Nephron (organoid): ENCODE measurements at regions not wholly inside any gene's neighbourhood (a gene's known extent, or its start where the extent isn't known, plus 50 kb on each side); places are given as distances from the start of the nearest gene placed in this dataset.

ENCODE experiments used
- H3K27ac Mint-ChIP-seq, 3 experiments: 2 replicates each; pipeline ENCODE4 v1.8.0; 2020; ENCODE audit warnings: mixed read lengths in 3 of 3, mild to moderate bottlenecking in 2 of 3, moderate library complexity in 1 of 3
- H3K27me3 Mint-ChIP-seq: 2 replicates; pipeline ENCODE4 v1.8.0; 2021; ENCODE audit warnings: low read depth, mild to moderate bottlenecking, moderate library complexity, mixed read lengths
- H3K36me3 Mint-ChIP-seq: 2 replicates; pipeline ENCODE4 v1.8.0; 2020; ENCODE audit warnings: low read depth, mixed read lengths
- H3K4me1 Mint-ChIP-seq: 2 replicates; pipeline ENCODE4 v1.8.0; 2020; ENCODE audit warnings: mixed read lengths
- H3K4me3 Mint-ChIP-seq, 3 experiments: 2 replicates each; pipeline ENCODE4 v1.8.0; 2020; ENCODE audit warnings: mild to moderate bottlenecking in 3 of 3, mixed read lengths in 3 of 3, moderate library complexity in 2 of 3
- H3K9me3 Mint-ChIP-seq: 2 replicates; pipeline ENCODE4 v1.8.0; 2020; ENCODE audit warnings: mixed read lengths
- TF ChIP-seq, protein P1 (sequence below), 3 experiments: fragments of 200-600 bp; sonication (generic); IDR thresholded peaks; one replicate each; pipeline ENCODE4 v1.5.0; 2021; ENCODE audit warnings: antibody characterized with exemption in 3 of 3; ENCODE audit not compliant: unreplicated experiment in 3 of 3

GRCh38 chr17:73785958-73786743, 141.9 kb upstream of the SDK2 start:
- Mint-ChIP-seq H3K27ac (peak overlapping the region in 2 of 3 experiments; percentile 54 to 62), H3K36me3 (peaks cover 4% of the 10 kb centered on the region), H3K4me1 (peaks cover 39% of the 10 kb centered on the region), H3K4me3 (peak overlapping the region in 1 of 3 experiments; percentile 58), H3K27me3 (peaks cover 83% of the 10 kb centered on the region), H3K9me3 (peaks cover 3% of the 10 kb centered on the region)
- TF ChIP-seq, protein P1, sequence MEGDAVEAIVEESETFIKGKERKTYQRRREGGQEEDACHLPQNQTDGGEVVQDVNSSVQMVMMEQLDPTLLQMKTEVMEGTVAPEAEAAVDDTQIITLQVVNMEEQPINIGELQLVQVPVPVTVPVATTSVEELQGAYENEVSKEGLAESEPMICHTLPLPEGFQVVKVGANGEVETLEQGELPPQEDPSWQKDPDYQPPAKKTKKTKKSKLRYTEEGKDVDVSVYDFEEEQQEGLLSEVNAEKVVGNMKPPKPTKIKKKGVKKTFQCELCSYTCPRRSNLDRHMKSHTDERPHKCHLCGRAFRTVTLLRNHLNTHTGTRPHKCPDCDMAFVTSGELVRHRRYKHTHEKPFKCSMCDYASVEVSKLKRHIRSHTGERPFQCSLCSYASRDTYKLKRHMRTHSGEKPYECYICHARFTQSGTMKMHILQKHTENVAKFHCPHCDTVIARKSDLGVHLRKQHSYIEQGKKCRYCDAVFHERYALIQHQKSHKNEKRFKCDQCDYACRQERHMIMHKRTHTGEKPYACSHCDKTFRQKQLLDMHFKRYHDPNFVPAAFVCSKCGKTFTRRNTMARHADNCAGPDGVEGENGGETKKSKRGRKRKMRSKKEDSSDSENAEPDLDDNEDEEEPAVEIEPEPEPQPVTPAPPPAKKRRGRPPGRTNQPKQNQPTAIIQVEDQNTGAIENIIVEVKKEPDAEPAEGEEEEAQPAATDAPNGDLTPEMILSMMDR (IDR thresholded peaks at IDR 0.05; ENCODE audit: unreplicated experiment in 3 of 3), result no peak

DNA sequence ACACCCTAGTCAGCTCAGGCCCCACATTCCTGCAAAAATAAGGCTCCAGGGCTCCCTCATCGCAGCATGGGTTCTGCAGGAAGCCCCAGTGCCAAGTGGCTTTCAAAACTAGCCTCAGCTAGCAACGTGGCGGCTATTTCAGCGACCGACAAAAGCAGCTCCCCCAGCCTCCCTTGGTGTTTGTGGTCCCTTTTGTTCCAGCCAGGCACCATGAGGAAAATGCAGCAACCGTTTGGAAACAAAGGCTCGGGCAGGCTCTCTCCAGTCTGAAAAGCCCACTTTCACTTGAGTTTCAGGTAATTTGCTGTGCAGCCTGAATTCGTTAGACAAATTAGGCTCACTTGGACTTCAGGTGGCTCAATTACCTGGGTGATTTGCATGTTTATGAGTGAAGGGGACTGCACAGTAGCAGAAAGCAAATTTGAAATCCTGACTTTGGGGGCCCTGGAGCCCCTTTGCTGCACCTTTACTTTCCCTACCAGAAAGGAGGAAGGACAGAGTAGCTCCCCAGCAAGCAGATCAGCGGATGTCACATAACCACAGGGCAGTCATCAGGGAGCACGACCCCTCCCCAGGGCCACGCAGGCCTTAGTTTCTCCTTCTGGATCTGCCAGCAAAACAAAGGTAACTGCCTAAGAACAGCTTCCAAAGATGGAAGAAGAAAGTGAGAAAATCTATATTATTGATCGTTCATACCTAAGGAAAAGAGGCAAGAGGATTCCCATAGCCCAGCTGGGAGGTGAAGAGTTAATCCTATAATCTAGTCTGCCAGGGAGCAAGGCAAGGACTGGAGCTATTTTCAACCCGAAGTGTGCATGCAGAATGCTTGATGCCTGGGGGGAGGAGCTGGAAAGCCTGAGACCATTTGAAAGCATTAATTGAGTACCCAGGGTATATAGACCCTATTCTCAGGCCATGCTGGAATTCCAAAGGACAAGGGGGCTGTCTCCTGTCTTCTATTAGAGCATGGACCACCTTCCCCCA, 143.1 kb upstream of the SDK2 start:
- peak overlapping the region in 1 of 3 experiments; percentile 19 for H3K4me3 Mint-ChIP-seq
- no peak overlapping the region for H3K27ac Mint-ChIP-seq
- H3K9me3 Mint-ChIP-seq, result peaks cover 3% of the 10 kb centered on the region
- H3K36me3 Mint-ChIP-seq, result peaks cover 4% of the 10 kb centered on the region
- H3K27me3 Mint-ChIP-seq, result peaks cover 90% of the 10 kb centered on the region
- TF ChIP-seq, protein P1 (IDR thresholded peaks at IDR 0.05; ENCODE audit: unreplicated experiment in 3 of 3), result no peak
- H3K4me1 Mint-ChIP-seq, result peaks cover 39% of the 10 kb centered on the region

DNA sequence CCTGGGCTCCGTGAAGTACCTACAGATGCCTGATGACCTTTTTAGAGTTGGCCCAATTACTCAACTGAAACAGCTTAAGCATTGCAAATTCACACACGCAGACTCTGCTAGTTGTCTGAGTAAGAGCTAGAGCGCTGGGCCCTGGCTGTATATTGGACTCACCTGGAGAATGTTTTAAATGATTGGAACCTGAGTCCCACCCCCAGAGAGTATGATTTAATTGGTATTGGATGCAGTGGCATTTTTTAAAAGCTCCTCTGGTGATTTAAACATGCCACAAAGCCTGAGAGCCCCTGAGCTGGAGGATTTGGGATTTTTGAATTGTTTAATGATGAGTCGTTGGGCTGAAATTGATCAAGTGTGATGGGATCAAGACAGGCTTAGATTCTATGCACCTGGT, 143.9 kb upstream of the SDK2 start:
- Mint-ChIP-seq H3K4me3 (no peak overlapping the region), H3K9me3 (peaks cover 3% of the 10 kb centered on the region), H3K27me3 (peaks cover 88% of the 10 kb centered on the region), H3K36me3 (peaks cover 4% of the 10 kb centered on the region), H3K4me1 (peaks cover 39% of the 10 kb centered on the region), H3K27ac (no peak overlapping the region)
- TF ChIP-seq, protein P1 (IDR thresholded peaks at IDR 0.05; ENCODE audit: unreplicated experiment in 3 of 3), result no peak

DNA sequence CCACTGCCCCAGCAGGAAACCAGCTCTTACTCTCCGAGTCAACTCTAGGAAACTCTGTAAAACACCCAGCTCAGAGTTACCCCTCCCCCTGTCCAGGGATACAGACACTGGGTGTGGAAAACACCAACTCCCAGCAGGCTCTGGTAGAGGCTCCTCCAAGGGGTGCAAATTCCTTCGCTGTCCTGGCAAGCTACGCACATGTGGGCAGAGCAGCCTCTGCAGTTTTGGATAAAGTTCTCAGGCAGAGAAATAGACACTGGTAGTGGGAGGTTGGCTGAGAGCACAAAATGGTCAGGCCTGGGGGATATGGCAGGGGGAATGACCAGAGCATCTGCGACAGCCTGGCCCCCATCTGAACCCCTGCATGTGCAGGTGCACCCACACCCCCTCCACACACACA, 146.9 kb upstream of the SDK2 start:
- H3K9me3 Mint-ChIP-seq, result peaks cover 3% of the 10 kb centered on the region
- peaks cover 28% of the 10 kb centered on the region for H3K4me1 Mint-ChIP-seq
- H3K27ac Mint-ChIP-seq, result no peak overlapping the region
- peaks cover 77% of the 10 kb centered on the region for H3K27me3 Mint-ChIP-seq
- TF ChIP-seq, protein P1 (IDR thresholded peaks at IDR 0.05; ENCODE audit: unreplicated experiment in 3 of 3), result no peak
- H3K36me3 Mint-ChIP-seq, result peaks cover 4% of the 10 kb centered on the region
- H3K4me3 Mint-ChIP-seq, result no peak overlapping the region

DNA sequence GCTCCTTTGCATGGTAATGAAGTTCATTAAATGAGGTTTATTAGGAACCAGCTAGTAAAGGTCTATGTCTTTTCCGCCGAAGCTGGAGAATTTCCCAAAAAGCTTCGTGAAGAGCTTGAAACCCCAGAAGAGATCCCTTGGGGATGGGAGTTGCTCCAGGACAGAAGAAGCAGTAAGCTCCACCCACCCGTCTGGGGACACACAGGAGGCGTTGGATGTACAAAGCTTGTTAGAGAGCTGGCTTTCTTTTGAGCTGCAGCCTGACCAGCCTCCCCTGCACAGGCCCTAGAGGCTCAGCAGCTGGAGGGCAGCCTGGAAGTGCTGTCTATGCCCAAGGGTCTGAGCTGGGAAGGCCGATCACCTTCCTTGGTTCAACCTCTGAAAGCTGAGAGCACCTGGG, 147.4 kb upstream of the SDK2 start:
- TF ChIP-seq, protein P1 (IDR thresholded peaks at IDR 0.05; ENCODE audit: unreplicated experiment in 3 of 3), result no peak

More for the DNA sequence above, 147.4 kb upstream of the SDK2 start:
- Mint-ChIP-seq H3K27me3 (peaks cover 73% of the 10 kb centered on the region), H3K4me1 (peaks cover 24% of the 10 kb centered on the region), H3K9me3 (peaks cover 3% of the 10 kb centered on the region), H3K4me3 (no peak overlapping the region), H3K36me3 (peaks cover 4% of the 10 kb centered on the region), H3K27ac (no peak overlapping the region)
